Caco-2 (cell line): ENCODE measurements at regions not wholly inside any gene's neighbourhood (a gene's known extent, or its start where the extent isn't known, plus 50 kb on each side); places are given as distances from the start of the nearest gene placed in this dataset.

Experiments used
- BruUV-seq: library from RNA; stranded (reverse); fragments of 400-500 nt; replicated peaks from 2 replicates; lab custom pipeline; 2021; lab: Mats Ljungman, UMichigan
- CTCF ChIA-PET: fragments of 300-600 bp; sonication (Branson Sonifier 250); formaldehyde crosslinking; loops from one replicate; lab custom pipeline; 2022; ENCODE audit warnings: antibody characterized with exemption; lab: Charles Lee
- POLR2A ChIA-PET: fragments of 300-600 bp; sonication (Branson Sonifier 250); formaldehyde crosslinking; loops from one replicate; lab custom pipeline; 2022; ENCODE audit warnings: antibody characterized with exemption; lab: Charles Lee
- DNase-seq, 2 experiments: peaks; one replicate each; pipeline versions ENCODE4 v3.0.0 to v3.0.0-alpha.2; 2020 to 2022
- H3K27me3 ChIP-seq: replicated peaks from 2 replicates; pipeline ENCODE4 v1.6.0; 2011; ENCODE audit warnings: low read length; ENCODE audit not compliant: control insufficient read depth, insufficient read depth
- H3K36me3 ChIP-seq: 2 replicates; pipeline ENCODE4 v1.5.1; 2011; ENCODE audit warnings: low read length; ENCODE audit not compliant: control insufficient read depth, insufficient read depth
- H3K4me1 ChIP-seq: fragments of 250-450 bp; sonication (Bioruptor Pico); 2 replicates; pipeline ENCODE4 v1.5.1; 2020; ENCODE audit warnings: mild to moderate bottlenecking
- H3K4me3 ChIP-seq: 2 replicates; pipeline ENCODE4 v1.5.1; 2011; ENCODE audit warnings: low read depth, mild to moderate bottlenecking, control low read depth, low read length
- H3K9me3 ChIP-seq: fragments of 250-450 bp; sonication (Bioruptor Pico); 2 replicates; pipeline ENCODE4 v1.5.1; 2020; ENCODE audit warnings: mild to moderate bottlenecking, moderate library complexity
- H3K27ac Mint-ChIP-seq: one replicate; pipeline ENCODE4 v1.8.0; 2022; ENCODE audit warnings: mixed read lengths; ENCODE audit not compliant: unreplicated experiment
- H3K27me3 Mint-ChIP-seq: one replicate; pipeline ENCODE4 v1.8.0; 2022; ENCODE audit warnings: mixed read lengths; ENCODE audit not compliant: insufficient read depth, unreplicated experiment
- H3K36me3 Mint-ChIP-seq: one replicate; pipeline ENCODE4 v1.8.0; 2022; ENCODE audit warnings: mild to moderate bottlenecking, mixed read lengths; ENCODE audit not compliant: insufficient read depth, unreplicated experiment
- H3K4me1 Mint-ChIP-seq: one replicate; pipeline ENCODE4 v1.8.0; 2022; ENCODE audit warnings: low read depth, mixed read lengths; ENCODE audit not compliant: unreplicated experiment
- H3K4me3 Mint-ChIP-seq: one replicate; pipeline ENCODE4 v1.8.0; 2022; ENCODE audit warnings: mild to moderate bottlenecking, moderate library complexity, mixed read lengths; ENCODE audit not compliant: unreplicated experiment
- H3K9me3 Mint-ChIP-seq: one replicate; pipeline ENCODE4 v1.8.0; 2022; ENCODE audit warnings: mixed read lengths; ENCODE audit not compliant: unreplicated experiment
- intact Hi-C: fragments of 100-400 bp; cut with micrococcal nuclease; formaldehyde crosslinking; loops from one replicate; pipeline ENCODE4 v1.10.0; 2022; ENCODE audit not compliant: unreplicated experiment
- TF ChIP-seq, protein P1 (sequence below), 2 experiments: fragments of 200-600 bp in 1 of 2; IDR thresholded peaks; 1 replicate in 1 of 2; 2 replicates in 1 of 2; pipeline versions ENCODE4 v1.5.1 to v1.8.0; 2011 to 2022; ENCODE audit warnings: antibody characterized with exemption in 1 of 2, control low read depth in 1 of 2, inconsistent platforms in 1 of 2, low read depth in 1 of 2, low read length in 1 of 2, mild to moderate bottlenecking in 1 of 2, moderate library complexity in 1 of 2; ENCODE audit not compliant: insufficient read depth in 1 of 2, severe bottlenecking in 1 of 2, unreplicated experiment in 1 of 2

DNA sequence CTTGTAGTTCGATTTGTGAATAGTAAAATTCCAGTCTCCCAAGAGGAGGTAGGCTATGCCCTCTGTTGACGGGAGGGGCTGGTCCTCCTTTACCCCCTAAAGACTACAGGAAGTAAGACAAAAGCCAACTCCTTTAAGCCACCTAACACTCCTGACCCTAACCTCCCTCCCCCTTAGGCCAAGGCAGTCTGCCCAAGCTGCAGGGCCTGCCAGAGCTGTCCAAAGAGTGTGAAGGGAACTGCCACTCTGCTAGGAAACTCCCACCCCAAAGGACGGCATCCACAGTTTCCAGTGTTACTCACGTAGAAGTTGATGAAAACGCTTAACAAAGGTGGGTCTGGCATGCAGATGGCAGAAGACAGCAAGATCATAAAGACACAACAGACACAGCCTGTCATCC lies 803.2 kb downstream of the PLA2G4A start:
- no peak for DNase-seq
- H3K36me3 Mint-ChIP-seq: no peaks in the 10 kb centered on the region
- H3K4me1 Mint-ChIP-seq: no peaks in the 10 kb centered on the region
- no peaks in the 10 kb centered on the region for H3K27me3 ChIP-seq
- ChIA-PET CTCF (no interaction called here), POLR2A (no interaction called here)
- no peaks in the 10 kb centered on the region for H3K27me3 Mint-ChIP-seq
- H3K9me3 Mint-ChIP-seq: peaks cover 38% of the 10 kb centered on the region
- no peaks in the 10 kb centered on the region for H3K36me3 ChIP-seq
- H3K4me3 Mint-ChIP-seq: no peak overlapping the region
- TF ChIP-seq, protein P1, sequence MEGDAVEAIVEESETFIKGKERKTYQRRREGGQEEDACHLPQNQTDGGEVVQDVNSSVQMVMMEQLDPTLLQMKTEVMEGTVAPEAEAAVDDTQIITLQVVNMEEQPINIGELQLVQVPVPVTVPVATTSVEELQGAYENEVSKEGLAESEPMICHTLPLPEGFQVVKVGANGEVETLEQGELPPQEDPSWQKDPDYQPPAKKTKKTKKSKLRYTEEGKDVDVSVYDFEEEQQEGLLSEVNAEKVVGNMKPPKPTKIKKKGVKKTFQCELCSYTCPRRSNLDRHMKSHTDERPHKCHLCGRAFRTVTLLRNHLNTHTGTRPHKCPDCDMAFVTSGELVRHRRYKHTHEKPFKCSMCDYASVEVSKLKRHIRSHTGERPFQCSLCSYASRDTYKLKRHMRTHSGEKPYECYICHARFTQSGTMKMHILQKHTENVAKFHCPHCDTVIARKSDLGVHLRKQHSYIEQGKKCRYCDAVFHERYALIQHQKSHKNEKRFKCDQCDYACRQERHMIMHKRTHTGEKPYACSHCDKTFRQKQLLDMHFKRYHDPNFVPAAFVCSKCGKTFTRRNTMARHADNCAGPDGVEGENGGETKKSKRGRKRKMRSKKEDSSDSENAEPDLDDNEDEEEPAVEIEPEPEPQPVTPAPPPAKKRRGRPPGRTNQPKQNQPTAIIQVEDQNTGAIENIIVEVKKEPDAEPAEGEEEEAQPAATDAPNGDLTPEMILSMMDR (IDR thresholded peaks at IDR 0.05; ENCODE audit: insufficient read depth in 1 of 2, low read depth in 1 of 2, low read length in 1 of 2, severe bottlenecking in 1 of 2, unreplicated experiment in 1 of 2): no peak
- H3K27ac Mint-ChIP-seq: no peak overlapping the region
- no TSS peak for BruUV-seq
- H3K9me3 ChIP-seq: no peaks in the 10 kb centered on the region
- no peak overlapping the region for H3K4me3 ChIP-seq
- H3K4me1 ChIP-seq: no peaks in the 10 kb centered on the region
- intact Hi-C loops: no loop called here

- CTCF ChIA-PET: no interaction called here
- POLR2A ChIA-PET: no interaction called here
- H3K36me3 Mint-ChIP-seq: no peaks in the 10 kb centered on the region
Measured at GRCh38 chr1:187634940-187635339, 806.2 kb downstream of the PLA2G4A start.

DNA sequence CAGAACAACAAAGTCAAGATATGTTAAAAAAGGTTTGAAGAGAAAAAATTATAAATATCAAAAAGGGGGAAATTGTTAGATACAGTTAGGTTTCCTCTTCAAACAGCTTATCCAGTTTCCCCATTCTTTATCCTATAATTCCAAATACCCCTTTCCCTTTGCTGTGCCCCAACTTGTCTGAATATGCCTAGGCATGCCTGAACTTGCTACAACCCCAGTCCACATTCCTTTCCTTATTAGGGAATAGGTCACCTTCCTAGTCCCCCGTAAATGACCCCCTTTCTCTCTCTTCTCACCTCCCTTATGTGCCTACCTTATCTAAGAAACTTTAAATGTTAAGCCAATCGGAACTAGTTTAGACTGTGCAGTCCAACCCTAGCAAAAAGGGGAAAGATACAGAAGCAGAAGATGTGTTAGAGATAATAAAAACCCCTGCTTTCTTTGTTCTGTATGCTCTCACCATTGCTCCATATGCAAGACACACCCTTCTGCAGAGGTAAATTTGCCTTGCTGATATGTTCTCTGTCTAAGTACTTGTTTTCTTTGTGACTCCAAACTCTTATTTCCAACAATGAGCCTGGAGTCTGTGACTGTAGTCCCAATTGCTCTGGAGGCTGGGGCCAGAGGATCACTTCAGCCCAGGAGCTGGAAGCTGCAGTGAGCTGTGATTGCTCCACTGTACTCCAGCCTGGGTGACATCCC lies 810.1 kb downstream of the PLA2G4A start:
- Mint-ChIP-seq H3K36me3 (no peaks in the 10 kb centered on the region), H3K4me3 (no peak overlapping the region), H3K9me3 (peaks cover 52% of the 10 kb centered on the region), H3K27me3 (no peaks in the 10 kb centered on the region), H3K27ac (no peak overlapping the region), H3K4me1 (no peaks in the 10 kb centered on the region)
- POLR2A ChIA-PET: no interaction called here
- Histone ChIP-seq H3K36me3 (no peaks in the 10 kb centered on the region), H3K4me3 (no peak overlapping the region), H3K4me1 (no peaks in the 10 kb centered on the region), H3K27me3 (no peaks in the 10 kb centered on the region), H3K9me3 (no peaks in the 10 kb centered on the region)
- no TSS peak for BruUV-seq
- TF ChIP-seq, protein P1 (IDR thresholded peaks at IDR 0.05; ENCODE audit: insufficient read depth in 1 of 2, low read depth in 1 of 2, low read length in 1 of 2, severe bottlenecking in 1 of 2, unreplicated experiment in 1 of 2): no peak
- CTCF ChIA-PET: no interaction called here
- DNase-seq: no peak
- intact Hi-C loops: no loop called here

More at GRCh38 chr1:187634940-187635339, 806.2 kb downstream of the PLA2G4A start:
- no peak overlapping the region for H3K27ac Mint-ChIP-seq
- intact Hi-C loops: no loop called here
- H3K9me3 Mint-ChIP-seq: peaks cover 54% of the 10 kb centered on the region
- Histone ChIP-seq H3K36me3 (no peaks in the 10 kb centered on the region), H3K4me3 (no peak overlapping the region), H3K4me1 (no peaks in the 10 kb centered on the region), H3K27me3 (no peaks in the 10 kb centered on the region), H3K9me3 (no peaks in the 10 kb centered on the region)
- BruUV-seq: no TSS peak
- TF ChIP-seq, protein P1 (IDR thresholded peaks at IDR 0.05; ENCODE audit: insufficient read depth in 1 of 2, low read depth in 1 of 2, low read length in 1 of 2, severe bottlenecking in 1 of 2, unreplicated experiment in 1 of 2): no peak
- no peak for DNase-seq
- no peaks in the 10 kb centered on the region for H3K4me1 Mint-ChIP-seq
- no peak overlapping the region for H3K4me3 Mint-ChIP-seq
- H3K27me3 Mint-ChIP-seq: no peaks in the 10 kb centered on the region
